GM03348 (cell line): ENCODE measurements at regions not wholly inside any gene's neighbourhood (a gene's known extent, or its start where the extent isn't known, plus 50 kb on each side); places are given as distances from the start of the nearest gene placed in this dataset.
"Not testable (repeated sequence)": the region's sequence is repeated elsewhere in the genome, so short reads cannot be mapped to it uniquely, and the experiment has no call there.

Experiments used
- DNase-seq: peaks from one replicate; pipeline ENCODE4 v3.0.0; 2012; ENCODE audit warnings: low spot score

- DNase-seq = peak; percentile 64
These were observed 192.2 kb upstream of the HS6ST1 start for GRCh38 chr2:128510701-128511397.

GRCh38 chr2:128511731-128512378, 193.2 kb upstream of the HS6ST1 start:
- DNase-seq = no peak

- DNase-seq = no peak
These were observed 193.9 kb upstream of the HS6ST1 start for GRCh38 chr2:128512379-128513115.

GRCh38 chr2:128513116-128513960, 194.7 kb upstream of the HS6ST1 start:
- DNase-seq = no peak

GRCh38 chr2:128513961-128514283, 195.3 kb upstream of the HS6ST1 start:
- no peak for DNase-seq

GRCh38 chr2:128514555-128514955, 195.9 kb upstream of the HS6ST1 start:
- no peak for DNase-seq

GRCh38 chr2:128516938-128517337, 198.3 kb upstream of the HS6ST1 start:
- no peak for DNase-seq

GRCh38 chr2:128519028-128519427, 200.4 kb upstream of the HS6ST1 start:
- DNase-seq = not testable (repeated sequence)

GRCh38 chr2:128519517-128520215, 201.0 kb upstream of the HS6ST1 start:
- DNase-seq = no peak

- no peak for DNase-seq
These were observed 201.7 kb upstream of the HS6ST1 start for GRCh38 chr2:128520340-128520739.

- DNase-seq = no peak
These were observed 202.1 kb upstream of the HS6ST1 start for GRCh38 chr2:128520791-128521190.

- no peak for DNase-seq
These were observed 202.8 kb upstream of the HS6ST1 start for GRCh38 chr2:128521482-128521881.

- no peak for DNase-seq
These were observed 204.2 kb upstream of the HS6ST1 start for GRCh38 chr2:128522829-128523228.

GRCh38 chr2:128523457-128523856, 204.8 kb upstream of the HS6ST1 start:
- DNase-seq = no peak

- DNase-seq = no peak
These were observed 205.5 kb upstream of the HS6ST1 start for GRCh38 chr2:128524183-128524582.

- no peak for DNase-seq
These were observed 207.0 kb upstream of the HS6ST1 start for GRCh38 chr2:128525653-128526052.

GRCh38 chr2:128526455-128526976, 207.8 kb upstream of the HS6ST1 start:
- DNase-seq = no peak

- no peak for DNase-seq
These were observed 209.5 kb upstream of the HS6ST1 start for GRCh38 chr2:128528133-128528532.

GRCh38 chr2:128530025-128530573, 211.4 kb upstream of the HS6ST1 start:
- no peak for DNase-seq

GRCh38 chr2:128531856-128532255, 213.2 kb upstream of the HS6ST1 start:
- no peak for DNase-seq

- DNase-seq = no peak
These were observed 214.4 kb upstream of the HS6ST1 start for GRCh38 chr2:128533101-128533500.
